Ishikawa (cell line): ENCODE measurements at regions not wholly inside any gene's neighbourhood (a gene's known extent, or its start where the extent isn't known, plus 50 kb on each side); places are given as distances from the start of the nearest gene placed in this dataset.

ENCODE experiments used
- CEBPB ChIP-seq: IDR thresholded peaks from 2 replicates; pipeline ENCODE4 v1.6.1; 2012
- EP300 ChIP-seq: IDR thresholded peaks from 2 replicates; pipeline ENCODE4 v1.6.1; 2012; ENCODE audit warnings: borderline replicate concordance
- MAX ChIP-seq: IDR thresholded peaks from 2 replicates; pipeline ENCODE4 v1.6.1; 2012
- TAF1 ChIP-seq: IDR thresholded peaks from 2 replicates; pipeline ENCODE4 v1.6.1; 2012; ENCODE audit warnings: low read depth, mild to moderate bottlenecking
- TCF12 ChIP-seq: IDR thresholded peaks from 2 replicates; pipeline ENCODE4 v1.6.1; 2012; ENCODE audit warnings: low read depth

GRCh38 chr20:57990396-57990987, 238.0 kb downstream of the ANKRD60 start:
- TF ChIP-seq EP300, result no peak
- no peak for TF ChIP-seq MAX
- no peak for TF ChIP-seq CEBPB
- TF ChIP-seq TCF12, result no peak
- no peak for TF ChIP-seq TAF1
